ENCODE measurements at regions not wholly inside any gene's neighbourhood (a gene's known extent, or its start where the extent isn't known, plus 50 kb on each side); places are given as distances from the start of the nearest gene placed in this dataset.

- in situ Hi-C loops (cut with MboI; ENCODE audit: low pct_unique_long_range_greater_than_20kb, low sequenced_read_pairs), result no loop called here
- no peak for DNase-seq
Measured at GRCh38 chr15:86006546-86006945, 73.1 kb upstream of the AGBL1 start.

GRCh38 chr15:86009727-86010126 is 69.9 kb upstream of the AGBL1 start:
- in situ Hi-C loops (cut with MboI; ENCODE audit: low pct_unique_long_range_greater_than_20kb, low sequenced_read_pairs), result no loop called here
- peak; percentile 19 for DNase-seq

DNA sequence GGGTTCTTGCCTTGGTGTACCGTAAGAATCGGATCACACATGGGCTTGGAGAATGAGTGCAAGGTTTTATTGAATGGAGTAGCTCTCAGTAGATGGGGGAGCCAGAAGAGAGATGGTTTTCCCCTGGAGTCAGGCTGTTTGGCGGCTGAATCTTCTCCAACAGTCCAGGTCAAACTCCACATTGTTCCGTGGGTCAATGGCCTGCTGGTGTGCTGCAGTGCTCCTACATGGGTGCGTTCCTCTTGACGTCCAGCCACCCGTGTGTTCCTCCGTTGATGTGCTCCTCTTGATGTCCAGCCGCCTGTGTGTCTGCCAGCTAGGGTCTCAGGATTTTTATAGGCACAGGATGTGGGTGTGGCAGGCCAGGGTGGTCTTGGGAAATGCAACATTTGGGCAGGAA is 69.3 kb upstream of the AGBL1 start:
- in situ Hi-C loops (cut with MboI; ENCODE audit: low pct_unique_long_range_greater_than_20kb, low sequenced_read_pairs), result no loop called here
- no peak for DNase-seq

GRCh38 chr15:86010891-86011290 is 68.8 kb upstream of the AGBL1 start:
- no peak for DNase-seq
- in situ Hi-C loops (cut with MboI; ENCODE audit: low pct_unique_long_range_greater_than_20kb, low sequenced_read_pairs), result no loop called here

- in situ Hi-C loops (cut with MboI; ENCODE audit: low pct_unique_long_range_greater_than_20kb, low sequenced_read_pairs), result no loop called here
- DNase-seq, result no peak
Measured at GRCh38 chr15:86014016-86014415, 65.7 kb upstream of the AGBL1 start.

- no peak for DNase-seq
- in situ Hi-C loops (cut with MboI; ENCODE audit: low pct_unique_long_range_greater_than_20kb, low sequenced_read_pairs), result no loop called here
Measured at GRCh38 chr15:86016750-86017149, 62.9 kb upstream of the AGBL1 start.

- no peak for DNase-seq
- in situ Hi-C loops (cut with MboI; ENCODE audit: low pct_unique_long_range_greater_than_20kb, low sequenced_read_pairs), result no loop called here
Measured at GRCh38 chr15:86018679-86019078, 61.0 kb upstream of the AGBL1 start.

- no peak for DNase-seq
- in situ Hi-C loops (cut with MboI; ENCODE audit: low pct_unique_long_range_greater_than_20kb, low sequenced_read_pairs), result no loop called here
Measured at GRCh38 chr15:86021281-86022264, 58.1 kb upstream of the AGBL1 start.

DNA sequence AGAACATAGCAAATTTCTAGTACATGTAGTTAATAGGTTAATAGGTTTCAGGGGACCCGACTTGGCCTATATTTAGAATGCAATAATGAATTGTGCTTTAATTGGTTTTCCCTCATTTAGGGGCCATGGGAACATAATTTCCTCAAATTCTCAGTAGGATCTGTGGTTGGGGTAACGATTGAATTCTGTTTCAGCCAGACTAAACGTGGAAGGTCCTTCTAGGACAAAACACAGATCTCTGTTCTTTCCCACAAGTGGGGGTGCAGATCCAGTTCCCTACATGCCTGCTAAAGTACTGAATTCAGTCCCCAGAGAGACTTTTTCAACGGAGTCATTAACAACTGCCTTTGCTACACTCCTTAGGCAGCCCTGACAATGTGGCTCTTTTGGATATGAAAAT is 50.7 kb upstream of the AGBL1 start:
- in situ Hi-C loops (cut with MboI; ENCODE audit: low pct_unique_long_range_greater_than_20kb, low sequenced_read_pairs), result no loop called here
- no peak for DNase-seq
